CD14-positive monocyte (primary cell): ENCODE measurements at regions not wholly inside any gene's neighbourhood (a gene's known extent, or its start where the extent isn't known, plus 50 kb on each side); places are given as distances from the start of the nearest gene placed in this dataset.

Source experiments
- DNase-seq, 3 donors: peaks; one replicate each; pipeline ENCODE4 v3.0.0-alpha.2; 2011 to 2022
- H2AFZ ChIP-seq: 2 replicates; pipeline ENCODE4 v1.6.0; 2012; ENCODE audit warnings: mild to moderate bottlenecking, low read depth, low read length, inconsistent platforms; ENCODE audit not compliant: insufficient read depth, poor library complexity, severe bottlenecking
- H3K27ac ChIP-seq, 2 donors: 1 replicate in 1 of 2; 2 replicates in 1 of 2; pipeline ENCODE4 v1.5.1; 2012 to 2013; ENCODE audit warnings: low read length in 2 of 2, control low read depth in 1 of 2, inconsistent platforms in 1 of 2, low read depth in 1 of 2, mild to moderate bottlenecking in 1 of 2
- H3K27me3 ChIP-seq, 2 donors: one replicate each; pipeline versions ENCODE4 v1.6.0 to v1.6.1; 2011 to 2013; ENCODE audit warnings: low read length in 2 of 2; ENCODE audit not compliant: control insufficient read depth in 2 of 2, insufficient read depth in 2 of 2
- H3K36me3 ChIP-seq, 2 donors: replicated peaks in 1 of 2; 1 replicate in 1 of 2; 2 replicates in 1 of 2; pipeline versions ENCODE4 v1.5.1 to v1.6.1; 2012 to 2013; ENCODE audit warnings: low read length in 2 of 2, control low read depth in 1 of 2, inconsistent platforms in 1 of 2, mild to moderate bottlenecking in 1 of 2; ENCODE audit not compliant: insufficient read depth in 2 of 2, control insufficient read depth in 1 of 2
- H3K4me1 ChIP-seq, 2 donors: 1 replicate in 1 of 2; 2 replicates in 1 of 2; pipeline versions ENCODE4 v1.5.1 to v1.6.1; 2012 to 2013; ENCODE audit warnings: low read length in 2 of 2, control low read depth in 1 of 2, inconsistent platforms in 1 of 2, mild to moderate bottlenecking in 1 of 2, moderate library complexity in 1 of 2; ENCODE audit not compliant: insufficient read depth in 2 of 2, control insufficient read depth in 1 of 2
- H3K4me2 ChIP-seq: replicated peaks from 2 replicates; pipeline ENCODE3; 2012; ENCODE audit warnings: low read length, moderate library complexity, mild to moderate bottlenecking; ENCODE audit not compliant: poor library complexity, severe bottlenecking; ENCODE audit errors: extremely low read depth
- H3K4me3 ChIP-seq, 3 experiments: fragments of 200-600 bp in 1 of 3; sonication (generic) in 1 of 3; replicated peaks in 1 of 3; 1 replicate in 2 of 3; 2 replicates in 1 of 3; pipeline ENCODE4 v1.5.1; 2011 to 2013; ENCODE audit warnings: low read length in 3 of 3, mild to moderate bottlenecking in 3 of 3, control low read depth in 2 of 3, low read depth in 2 of 3, inconsistent platforms in 1 of 3, moderate library complexity in 1 of 3
- H3K79me2 ChIP-seq: 2 replicates; pipeline ENCODE4 v1.6.0; 2012; ENCODE audit warnings: mild to moderate bottlenecking, control low read depth, inconsistent platforms, low read length, moderate library complexity; ENCODE audit not compliant: insufficient read depth
- H3K9ac ChIP-seq: 2 replicates; pipeline ENCODE4 v1.6.0; 2017; ENCODE audit warnings: low read length, mild to moderate bottlenecking; ENCODE audit not compliant: insufficient read depth, poor library complexity, severe bottlenecking
- H3K9me3 ChIP-seq, 2 donors: replicated peaks in 1 of 2; 1 replicate in 1 of 2; 2 replicates in 1 of 2; pipeline versions ENCODE4 v1.5.1 to v1.6.1; 2012 to 2013; ENCODE audit warnings: low read length in 2 of 2, control low read depth in 1 of 2; ENCODE audit not compliant: control insufficient read depth in 1 of 2, insufficient read depth in 1 of 2
- H4K20me1 ChIP-seq: 2 replicates; pipeline ENCODE4 v1.6.0; 2012; ENCODE audit warnings: mild to moderate bottlenecking, low read length, control low read depth, moderate library complexity; ENCODE audit not compliant: insufficient read depth
- H3K27ac Mint-ChIP-seq, 7 donors: one replicate each; pipeline ENCODE4 v1.8.0; 2020; ENCODE audit warnings: mild to moderate bottlenecking in 7 of 7, mixed read lengths in 7 of 7, moderate library complexity in 6 of 7, inconsistent platforms in 2 of 7
- H3K27me3 Mint-ChIP-seq, 3 donors: one replicate each; pipeline ENCODE4 v1.8.0; 2021 to 2022; ENCODE audit warnings: low read depth in 3 of 3, mild to moderate bottlenecking in 3 of 3, mixed read lengths in 3 of 3, moderate library complexity in 3 of 3, inconsistent platforms in 1 of 3
- H3K36me3 Mint-ChIP-seq, 2 donors: one replicate each; pipeline ENCODE4 v1.8.0; 2020; ENCODE audit warnings: mixed read lengths in 2 of 2, inconsistent platforms in 1 of 2, mild to moderate bottlenecking in 1 of 2
- H3K4me1 Mint-ChIP-seq: one replicate; pipeline ENCODE4 v1.8.0; 2020; ENCODE audit warnings: mild to moderate bottlenecking, mixed read lengths
- H3K4me3 Mint-ChIP-seq, 2 donors: one replicate each; pipeline ENCODE4 v1.8.0; 2020; ENCODE audit warnings: mild to moderate bottlenecking in 2 of 2, mixed read lengths in 2 of 2, moderate library complexity in 1 of 2
- H3K9me3 Mint-ChIP-seq, 7 donors: one replicate each; pipeline ENCODE4 v1.8.0; 2020 to 2022; ENCODE audit warnings: mixed read lengths in 7 of 7, mild to moderate bottlenecking in 6 of 7, moderate library complexity in 6 of 7, inconsistent platforms in 2 of 7
- WGBS: methylation state at CpG from one replicate; pipeline ENCODE4 v1.1.5; 2013; ENCODE audit warnings: missing lambda C conversion rate; ENCODE audit not compliant: insufficient coverage; 5-methylcytosine and 5-hydroxymethylcytosine counted together
- intact Hi-C, 2 donors: fragments of 100-400 bp; cut with micrococcal nuclease; formaldehyde crosslinking; loops; one replicate each; pipeline versions ENCODE4 v1.15.0 to v1.15.1; 2023
- TF ChIP-seq, protein P1 (sequence below): fragments of 200-600 bp; IDR thresholded peaks from one replicate; pipeline ENCODE4 v1.8.0; 2022; ENCODE audit warnings: antibody characterized with exemption, mild to moderate bottlenecking

GRCh38 chr17:70796757-70797156, 627.4 kb downstream of the KCNJ2 start:
- Histone ChIP-seq H3K4me1 (no peaks in the 10 kb centered on the region), H3K4me2 (no peak overlapping the region), H3K4me3 (no peak overlapping the region), H3K9me3 (no peaks in the 10 kb centered on the region), H4K20me1 (no peaks in the 10 kb centered on the region), H3K27ac (no peak overlapping the region), H3K27me3 (no peaks in the 10 kb centered on the region), H2AFZ (no peak overlapping the region), H3K9ac (no peak overlapping the region), H3K79me2 (no peaks in the 10 kb centered on the region), H3K36me3 (no peaks in the 10 kb centered on the region)
- DNase-seq, result no peak
- Mint-ChIP-seq H3K4me1 (no peaks in the 10 kb centered on the region), H3K4me3 (no peak overlapping the region), H3K9me3 (peaks cover 0 to 6% (median 3%) of the 10 kb centered on the region in 7 donors), H3K27ac (no peak overlapping the region), H3K36me3 (no peaks in the 10 kb centered on the region), H3K27me3 (peaks cover 0 to 2% (median 0%) of the 10 kb centered on the region in 3 donors)
- intact Hi-C loops, result no loop called here
- 79% methylated on average over 4 of the region's 4 CpGs for WGBS
- TF ChIP-seq, protein P1, sequence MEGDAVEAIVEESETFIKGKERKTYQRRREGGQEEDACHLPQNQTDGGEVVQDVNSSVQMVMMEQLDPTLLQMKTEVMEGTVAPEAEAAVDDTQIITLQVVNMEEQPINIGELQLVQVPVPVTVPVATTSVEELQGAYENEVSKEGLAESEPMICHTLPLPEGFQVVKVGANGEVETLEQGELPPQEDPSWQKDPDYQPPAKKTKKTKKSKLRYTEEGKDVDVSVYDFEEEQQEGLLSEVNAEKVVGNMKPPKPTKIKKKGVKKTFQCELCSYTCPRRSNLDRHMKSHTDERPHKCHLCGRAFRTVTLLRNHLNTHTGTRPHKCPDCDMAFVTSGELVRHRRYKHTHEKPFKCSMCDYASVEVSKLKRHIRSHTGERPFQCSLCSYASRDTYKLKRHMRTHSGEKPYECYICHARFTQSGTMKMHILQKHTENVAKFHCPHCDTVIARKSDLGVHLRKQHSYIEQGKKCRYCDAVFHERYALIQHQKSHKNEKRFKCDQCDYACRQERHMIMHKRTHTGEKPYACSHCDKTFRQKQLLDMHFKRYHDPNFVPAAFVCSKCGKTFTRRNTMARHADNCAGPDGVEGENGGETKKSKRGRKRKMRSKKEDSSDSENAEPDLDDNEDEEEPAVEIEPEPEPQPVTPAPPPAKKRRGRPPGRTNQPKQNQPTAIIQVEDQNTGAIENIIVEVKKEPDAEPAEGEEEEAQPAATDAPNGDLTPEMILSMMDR, result no peak

- Mint-ChIP-seq H3K36me3 (no peaks in the 10 kb centered on the region), H3K9me3 (peaks cover 0 to 6% (median 3%) of the 10 kb centered on the region in 7 donors), H3K27me3 (peaks cover 0 to 2% (median 0%) of the 10 kb centered on the region in 3 donors), H3K4me3 (no peak overlapping the region), H3K4me1 (no peaks in the 10 kb centered on the region), H3K27ac (no peak overlapping the region)
- no peaks in the 10 kb centered on the region for H3K27me3 ChIP-seq
- TF ChIP-seq, protein P1, result no peak
- no peak overlapping the region for H3K4me2 ChIP-seq
- no peak overlapping the region for H2AFZ ChIP-seq
- no peaks in the 10 kb centered on the region for H4K20me1 ChIP-seq
- WGBS, result 62% methylated on average over 2 of the region's 5 CpGs
- intact Hi-C loops, result no loop called here
- no peaks in the 10 kb centered on the region for H3K4me1 ChIP-seq
- H3K4me3 ChIP-seq, result no peak overlapping the region
- H3K9ac ChIP-seq, result no peak overlapping the region
- no peaks in the 10 kb centered on the region for H3K36me3 ChIP-seq
- DNase-seq, result no peak
- H3K79me2 ChIP-seq, result no peaks in the 10 kb centered on the region
- H3K27ac ChIP-seq, result no peak overlapping the region
- no peaks in the 10 kb centered on the region for H3K9me3 ChIP-seq
Observed at GRCh38 chr17:70797166-70797565, 627.8 kb downstream of the KCNJ2 start.
